HG02981 (cell line): ENCODE measurements at regions not wholly inside any gene's neighbourhood (a gene's known extent, or its start where the extent isn't known, plus 50 kb on each side); places are given as distances from the start of the nearest gene placed in this dataset.

Source experiments
- ATAC-seq: cut with Tn5 transposase; IDR thresholded peaks from one replicate; pipeline ENCODE4 v1.9.1; 2021; ENCODE audit warnings: mild to moderate bottlenecking, moderate library complexity; ENCODE audit not compliant: unreplicated experiment

- ATAC-seq, result no peak
Observed at GRCh38 chr1:47696737-47697441, 259.0 kb downstream of the FOXD2 start.

- ATAC-seq, result no peak
Observed at GRCh38 chr1:47697616-47698335, 259.9 kb downstream of the FOXD2 start.

GRCh38 chr1:47699492-47700235 lies 261.8 kb downstream of the FOXD2 start:
- ATAC-seq, result no peak

GRCh38 chr1:47701283-47701682 lies 263.4 kb downstream of the FOXD2 start:
- no peak for ATAC-seq

GRCh38 chr1:47701741-47702515 lies 264.1 kb downstream of the FOXD2 start:
- ATAC-seq, result no peak

GRCh38 chr1:47703156-47703825 lies 265.4 kb downstream of the FOXD2 start:
- no peak for ATAC-seq

- no peak for ATAC-seq
Observed at GRCh38 chr1:47703981-47704596, 266.2 kb downstream of the FOXD2 start.

- no peak for ATAC-seq
Observed at GRCh38 chr1:47705517-47706130, 267.8 kb downstream of the FOXD2 start.

GRCh38 chr1:47707503-47707902 lies 269.7 kb downstream of the FOXD2 start:
- no peak for ATAC-seq

- ATAC-seq, result no peak
Observed at GRCh38 chr1:47708019-47708535, 270.2 kb downstream of the FOXD2 start.

GRCh38 chr1:47708658-47709018 lies 270.8 kb downstream of the FOXD2 start:
- ATAC-seq, result no peak

GRCh38 chr1:47709019-47709871 lies 271.4 kb downstream of the FOXD2 start:
- ATAC-seq, result no peak

GRCh38 chr1:47709872-47710231 lies 272.0 kb downstream of the FOXD2 start:
- no peak for ATAC-seq

- peak; percentile 60 for ATAC-seq
Observed at GRCh38 chr1:47710329-47711071, 272.7 kb downstream of the FOXD2 start.
